ENCODE measurements at regions not wholly inside any gene's neighbourhood (a gene's known extent, or its start where the extent isn't known, plus 50 kb on each side); places are given as distances from the start of the nearest gene placed in this dataset.
"Not testable (repeated sequence)": the region's sequence is repeated elsewhere in the genome, so short reads cannot be mapped to it uniquely, and the experiment has no call there.

DNA sequence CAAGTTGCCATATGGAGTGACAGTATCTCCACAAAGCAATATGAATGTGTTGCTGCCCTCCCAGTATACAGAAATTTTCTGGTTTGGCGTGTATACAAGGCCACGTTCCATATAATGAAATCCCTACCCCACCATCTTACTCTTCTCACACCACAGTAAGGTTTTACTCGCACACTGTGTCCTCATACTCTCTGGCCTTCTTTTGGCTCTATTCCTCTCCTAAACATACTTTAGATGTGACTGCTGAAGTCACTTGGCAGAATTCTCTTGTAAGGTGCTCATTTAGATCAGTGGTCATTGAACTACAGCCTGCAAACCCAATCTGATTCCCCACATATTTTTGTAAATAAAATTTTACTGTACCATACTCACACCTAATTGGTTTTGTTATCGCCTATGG, 123.2 kb downstream of the RFPL4B start:
- Histone ChIP-seq H3K4me3 (no peak overlapping the region), H3K4me1 (no peaks in the 10 kb centered on the region), H3K9me3 (no peaks in the 10 kb centered on the region), H3K9ac (ENCODE audit: low read depth in 2 of 2, low read length in 2 of 2) (no peak overlapping the region), H3K27me3 (no peaks in the 10 kb centered on the region), H3K27ac (no peak overlapping the region), H3K36me3 (no peaks in the 10 kb centered on the region)
- TF ChIP-seq, protein P1, sequence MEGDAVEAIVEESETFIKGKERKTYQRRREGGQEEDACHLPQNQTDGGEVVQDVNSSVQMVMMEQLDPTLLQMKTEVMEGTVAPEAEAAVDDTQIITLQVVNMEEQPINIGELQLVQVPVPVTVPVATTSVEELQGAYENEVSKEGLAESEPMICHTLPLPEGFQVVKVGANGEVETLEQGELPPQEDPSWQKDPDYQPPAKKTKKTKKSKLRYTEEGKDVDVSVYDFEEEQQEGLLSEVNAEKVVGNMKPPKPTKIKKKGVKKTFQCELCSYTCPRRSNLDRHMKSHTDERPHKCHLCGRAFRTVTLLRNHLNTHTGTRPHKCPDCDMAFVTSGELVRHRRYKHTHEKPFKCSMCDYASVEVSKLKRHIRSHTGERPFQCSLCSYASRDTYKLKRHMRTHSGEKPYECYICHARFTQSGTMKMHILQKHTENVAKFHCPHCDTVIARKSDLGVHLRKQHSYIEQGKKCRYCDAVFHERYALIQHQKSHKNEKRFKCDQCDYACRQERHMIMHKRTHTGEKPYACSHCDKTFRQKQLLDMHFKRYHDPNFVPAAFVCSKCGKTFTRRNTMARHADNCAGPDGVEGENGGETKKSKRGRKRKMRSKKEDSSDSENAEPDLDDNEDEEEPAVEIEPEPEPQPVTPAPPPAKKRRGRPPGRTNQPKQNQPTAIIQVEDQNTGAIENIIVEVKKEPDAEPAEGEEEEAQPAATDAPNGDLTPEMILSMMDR (IDR thresholded peaks at IDR 0.05) = no peak
- no peak for DNase-seq
- intact Hi-C loops (cut with DNase I) = no loop called here

DNA sequence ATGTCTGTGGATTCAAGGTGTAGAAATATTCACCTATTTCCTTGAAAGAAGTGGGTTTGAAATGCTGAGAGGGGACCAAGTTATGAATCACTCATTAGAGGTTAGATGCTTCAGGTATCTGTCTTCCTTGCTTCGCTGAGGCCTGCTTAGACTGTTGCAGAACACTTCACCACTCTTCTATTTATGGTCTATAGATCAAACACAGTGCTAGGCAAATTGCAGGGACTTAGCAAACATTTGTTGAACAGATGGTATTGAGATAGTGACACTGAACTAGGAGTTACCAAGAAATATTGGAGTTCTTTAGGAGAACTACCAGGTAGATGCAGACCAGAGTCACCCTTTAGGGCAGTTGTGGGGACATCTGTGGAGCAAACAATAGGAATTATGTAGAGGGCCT, 123.8 kb downstream of the RFPL4B start:
- Histone ChIP-seq H3K27ac (no peak overlapping the region), H3K27me3 (no peaks in the 10 kb centered on the region), H3K36me3 (no peaks in the 10 kb centered on the region), H3K4me3 (no peak overlapping the region), H3K9ac (ENCODE audit: low read depth in 2 of 2, low read length in 2 of 2) (no peak overlapping the region), H3K4me1 (no peaks in the 10 kb centered on the region), H3K9me3 (no peaks in the 10 kb centered on the region)
- DNase-seq = no peak
- TF ChIP-seq, protein P1 (IDR thresholded peaks at IDR 0.05) = no peak
- intact Hi-C loops (cut with DNase I) = no loop called here

DNA sequence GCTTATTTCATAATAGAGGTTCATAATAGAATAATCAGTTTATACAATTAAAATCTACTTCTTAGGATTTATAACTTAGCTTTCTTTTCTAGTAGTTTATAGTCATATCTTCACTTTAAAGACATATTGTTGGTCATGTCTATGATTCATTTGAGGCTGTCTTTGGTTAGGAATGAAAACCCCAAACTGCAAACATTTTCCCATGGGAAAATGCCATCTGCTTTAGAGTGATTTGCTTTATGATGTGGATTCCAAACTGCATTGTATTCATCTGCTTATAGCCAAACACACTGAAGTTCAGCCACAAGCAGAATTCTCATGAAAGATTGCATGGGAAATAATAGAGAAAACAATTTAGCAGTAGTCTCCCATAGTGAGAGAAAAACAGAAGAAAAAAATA, 128.0 kb downstream of the RFPL4B start:
- intact Hi-C loops (cut with DNase I) = no loop called here
- Histone ChIP-seq H3K27ac (no peak overlapping the region), H3K27me3 (no peaks in the 10 kb centered on the region), H3K9ac (ENCODE audit: low read depth in 2 of 2, low read length in 2 of 2) (no peak overlapping the region), H3K36me3 (no peaks in the 10 kb centered on the region), H3K4me1 (no peaks in the 10 kb centered on the region), H3K9me3 (no peaks in the 10 kb centered on the region), H3K4me3 (no peak overlapping the region)
- TF ChIP-seq, protein P1 (IDR thresholded peaks at IDR 0.05) = no peak
- DNase-seq = no peak

DNA sequence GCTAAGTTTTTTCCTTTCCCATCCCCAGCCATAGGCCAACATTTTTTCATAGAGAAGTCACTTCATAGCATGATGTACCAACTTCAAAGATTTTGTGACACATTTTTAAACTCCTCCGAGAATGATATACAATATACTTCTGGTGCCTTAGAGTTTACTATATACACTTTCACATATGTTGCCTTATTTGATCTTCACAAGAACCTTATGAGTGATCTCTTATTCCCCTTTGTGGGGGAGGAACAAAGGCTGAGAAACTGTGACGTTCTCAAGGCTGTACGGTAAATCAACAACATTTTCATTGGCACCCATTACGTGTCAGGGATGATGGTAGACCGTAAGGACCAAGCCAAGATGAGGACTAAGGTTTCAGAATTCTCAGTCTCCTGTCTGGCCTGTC, 130.0 kb downstream of the RFPL4B start:
- no peak overlapping the region for H3K9ac ChIP-seq (ENCODE audit: low read depth in 2 of 2, low read length in 2 of 2)
- H3K9me3 ChIP-seq = no peaks in the 10 kb centered on the region
- TF ChIP-seq, protein P1 (IDR thresholded peaks at IDR 0.05) = no peak
- no peaks in the 10 kb centered on the region for H3K4me1 ChIP-seq
- no peak overlapping the region for H3K27ac ChIP-seq
- no peaks in the 10 kb centered on the region for H3K27me3 ChIP-seq
- no peak for DNase-seq
- no peaks in the 10 kb centered on the region for H3K36me3 ChIP-seq
- intact Hi-C loops (cut with DNase I) = no loop called here
- H3K4me3 ChIP-seq = no peak overlapping the region

DNA sequence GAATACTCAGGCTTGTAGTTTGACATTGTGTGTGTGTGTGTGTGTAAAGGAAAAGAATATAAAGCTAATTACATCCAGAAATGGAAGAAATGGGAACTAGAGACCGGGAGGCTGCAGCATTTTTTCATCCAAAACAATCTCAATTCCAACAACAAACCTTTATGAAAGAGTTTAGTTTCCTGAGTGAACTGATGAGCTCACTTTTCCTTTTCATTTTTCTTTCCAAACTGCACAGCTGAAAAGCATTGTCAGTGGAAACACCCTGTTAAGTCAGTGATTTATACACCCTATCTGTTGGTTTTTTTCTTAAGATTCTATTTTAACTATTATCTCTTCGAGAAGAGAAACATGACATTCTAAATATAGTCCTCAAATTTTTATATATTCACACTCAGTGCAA, 130.9 kb downstream of the RFPL4B start:
- H3K9ac ChIP-seq (ENCODE audit: low read depth in 2 of 2, low read length in 2 of 2) = no peak overlapping the region
- intact Hi-C loops (cut with DNase I) = no loop called here

DNA sequence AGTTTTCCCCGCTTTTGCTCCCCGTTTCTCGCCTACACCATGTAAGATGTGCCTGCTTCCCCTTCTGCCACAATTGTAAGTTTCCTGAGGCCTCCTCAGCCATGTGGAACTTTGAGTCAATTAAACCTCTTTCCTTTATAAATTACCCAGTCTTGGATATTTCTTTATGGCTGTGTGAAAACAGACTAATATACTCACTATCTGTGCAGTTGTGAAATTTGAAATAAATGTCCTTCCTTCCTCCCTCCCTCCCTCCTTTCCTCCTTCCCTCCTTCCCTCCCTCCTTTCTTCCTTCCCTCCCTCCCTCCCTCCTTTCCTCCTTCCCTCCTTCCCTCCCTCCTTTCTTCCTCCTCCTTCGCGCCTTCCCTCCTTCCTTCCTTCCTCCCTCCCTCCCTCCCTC, 132.8 kb downstream of the RFPL4B start:
- intact Hi-C loops (cut with DNase I); H3K9me3 ChIP-seq; DNase-seq; H3K27me3 ChIP-seq; H3K36me3 ChIP-seq; H3K27ac ChIP-seq; H3K4me3 ChIP-seq; H3K4me1 ChIP-seq; H3K9ac ChIP-seq (ENCODE audit: low read depth in 2 of 2, low read length in 2 of 2): not testable (repeated sequence)

More for the DNA sequence above, 130.9 kb downstream of the RFPL4B start:
- Histone ChIP-seq H3K27me3 (no peaks in the 10 kb centered on the region), H3K9me3 (no peaks in the 10 kb centered on the region), H3K4me1 (no peaks in the 10 kb centered on the region), H3K27ac (no peak overlapping the region), H3K36me3 (no peaks in the 10 kb centered on the region), H3K4me3 (no peak overlapping the region)
- TF ChIP-seq, protein P1 (IDR thresholded peaks at IDR 0.05) = no peak
- DNase-seq = no peak
